NCI-H510A treated with DMSO at 0.1 percent for 48 hours (cell line): ENCODE measurements at regions not wholly inside any gene's neighbourhood (a gene's known extent, or its start where the extent isn't known, plus 50 kb on each side); places are given as distances from the start of the nearest gene placed in this dataset.

ENCODE experiments used
- DNase-seq: peaks from one replicate; lab custom pipeline; 2025; lab: John Stamatoyannopoulos, UW

DNA sequence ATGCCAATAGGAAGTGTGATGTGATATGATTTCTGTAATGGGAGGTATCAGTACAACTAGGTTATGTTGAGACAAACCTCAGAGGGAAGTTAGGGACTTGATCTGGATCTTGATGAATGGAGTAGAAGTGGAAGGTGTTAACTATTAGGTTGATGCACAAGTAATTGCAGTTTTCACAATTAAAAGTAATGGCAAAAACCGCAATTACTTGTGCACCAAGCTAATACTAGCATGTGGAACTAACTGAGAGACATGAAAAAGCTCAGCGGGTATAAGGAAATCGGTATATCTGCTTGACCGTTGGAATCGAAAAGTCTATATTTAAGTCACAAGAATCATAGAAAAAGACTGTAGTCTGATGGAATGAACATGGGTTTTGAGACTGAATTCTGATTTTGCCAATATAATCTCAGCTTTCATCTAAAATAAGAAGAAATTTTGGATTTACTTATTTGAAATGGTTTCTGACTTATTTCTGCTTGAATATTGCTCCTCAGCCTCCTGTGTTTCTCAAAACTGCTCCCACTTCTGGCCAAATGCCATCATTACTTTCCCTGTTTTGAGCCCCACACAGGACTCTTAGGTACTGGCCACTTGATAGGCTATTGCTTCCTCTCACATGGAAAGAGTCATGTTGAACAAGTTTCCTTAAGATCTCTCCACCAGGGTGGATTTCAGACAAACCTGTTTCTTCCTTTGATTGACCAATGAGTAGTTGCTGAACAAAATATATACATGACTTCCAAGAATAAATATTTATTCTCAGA, 271.5 kb upstream of the COL8A1 start:
- DNase-seq: no peak

DNA sequence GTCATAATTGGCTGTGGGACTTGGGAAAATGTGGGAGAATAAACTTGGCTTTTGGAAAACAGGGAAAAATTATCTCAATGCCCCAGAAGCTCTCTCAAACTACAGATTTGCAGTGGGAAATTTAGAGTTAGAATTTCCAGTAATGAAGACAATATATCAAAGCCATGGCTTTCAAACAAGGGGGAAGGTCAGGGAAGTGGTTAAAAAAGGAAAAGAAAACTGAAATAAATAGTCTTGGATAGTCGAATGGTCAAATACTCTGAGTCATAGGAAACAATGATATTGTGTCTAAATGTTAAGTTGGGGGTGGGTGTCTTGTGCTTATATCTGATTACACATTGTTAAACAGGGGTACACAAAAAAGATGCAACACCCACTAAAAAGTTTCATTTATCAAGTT, 272.4 kb upstream of the COL8A1 start:
- DNase-seq: no peak

DNA sequence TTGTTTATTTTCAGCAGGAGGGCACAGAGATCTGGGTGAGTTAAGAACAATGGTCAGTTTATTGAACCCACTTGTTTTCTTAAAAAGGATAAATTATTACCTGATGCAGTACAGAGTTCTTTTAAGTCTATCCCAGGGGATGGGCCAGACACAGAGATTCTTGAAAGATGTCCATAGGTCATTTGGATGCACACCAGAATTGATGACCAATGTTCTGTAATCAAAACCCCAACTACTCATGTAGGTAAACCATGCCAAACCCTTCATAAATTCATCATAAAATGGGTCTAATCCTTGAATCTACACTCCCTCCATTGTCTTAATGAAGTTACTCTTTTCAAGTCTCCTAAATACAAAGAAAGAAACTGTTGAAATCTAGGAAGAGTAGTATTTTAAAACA, 273.0 kb upstream of the COL8A1 start:
- no peak for DNase-seq

- DNase-seq: no peak
Measured at GRCh38 chr3:99357131-99357530, 281.3 kb upstream of the COL8A1 start.

DNA sequence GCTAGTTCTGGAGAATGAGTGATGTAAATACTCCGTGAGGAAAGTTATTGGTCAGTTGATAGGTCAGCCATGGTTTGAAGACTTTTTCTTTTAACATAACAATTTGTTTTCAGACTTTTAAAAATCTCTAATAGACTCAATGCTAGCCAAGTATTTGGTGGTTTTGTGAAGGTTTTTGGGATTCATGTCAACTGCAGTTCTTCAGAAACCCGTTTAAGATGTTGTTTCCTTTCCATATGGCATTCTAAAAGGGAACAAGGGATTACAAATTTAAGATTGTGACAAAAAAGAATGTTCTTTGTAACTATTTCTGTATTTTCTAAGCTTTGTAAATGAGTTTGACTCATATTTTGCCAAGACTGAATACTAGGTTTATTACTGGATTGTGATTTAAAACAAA, 281.7 kb upstream of the COL8A1 start:
- no peak for DNase-seq

GRCh38 chr3:99355465-99355864, 282.9 kb upstream of the COL8A1 start:
- no peak for DNase-seq

- DNase-seq: no peak
Measured at GRCh38 chr3:99352811-99353210, 285.6 kb upstream of the COL8A1 start.

- DNase-seq: no peak
Measured at GRCh38 chr3:99351122-99351521, 287.3 kb upstream of the COL8A1 start.

DNA sequence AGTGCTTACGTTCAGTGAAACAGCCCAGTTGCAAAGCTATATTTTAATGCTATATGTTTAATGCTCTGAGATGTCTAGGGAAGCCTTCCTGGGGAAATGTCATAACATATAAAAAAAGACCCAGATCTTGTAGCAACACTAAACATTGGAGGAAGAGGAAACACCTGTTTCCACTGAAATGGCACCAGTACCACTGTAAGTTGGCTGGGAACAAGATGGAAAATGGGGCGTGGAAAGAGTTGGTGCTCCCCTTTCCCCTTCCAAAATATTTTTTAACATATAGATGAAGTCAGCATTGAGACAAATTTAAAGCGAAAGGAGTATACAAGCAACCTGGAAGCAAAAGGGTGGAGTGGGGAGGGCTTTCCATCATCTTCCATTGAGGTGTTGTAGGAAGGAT, 289.9 kb upstream of the COL8A1 start:
- no peak for DNase-seq

DNA sequence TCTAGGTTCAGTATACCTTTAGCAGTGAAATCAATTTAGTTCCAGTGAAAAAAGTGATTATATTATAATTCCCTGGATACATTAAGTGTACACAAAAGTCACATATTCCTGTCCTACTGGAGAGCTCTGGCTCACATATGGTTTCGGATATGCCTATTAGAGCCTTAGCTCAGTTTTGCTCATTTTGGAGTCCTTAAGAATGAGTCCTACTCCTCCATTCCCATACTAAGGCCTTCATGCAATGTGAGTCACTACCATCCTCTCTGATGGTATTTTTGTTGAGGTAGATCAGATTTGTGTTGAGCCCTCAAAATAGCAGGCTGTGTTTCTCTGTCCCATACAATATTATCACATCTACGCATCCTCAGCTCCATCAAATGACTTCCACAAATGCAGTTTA, 294.2 kb upstream of the COL8A1 start:
- no peak for DNase-seq

DNA sequence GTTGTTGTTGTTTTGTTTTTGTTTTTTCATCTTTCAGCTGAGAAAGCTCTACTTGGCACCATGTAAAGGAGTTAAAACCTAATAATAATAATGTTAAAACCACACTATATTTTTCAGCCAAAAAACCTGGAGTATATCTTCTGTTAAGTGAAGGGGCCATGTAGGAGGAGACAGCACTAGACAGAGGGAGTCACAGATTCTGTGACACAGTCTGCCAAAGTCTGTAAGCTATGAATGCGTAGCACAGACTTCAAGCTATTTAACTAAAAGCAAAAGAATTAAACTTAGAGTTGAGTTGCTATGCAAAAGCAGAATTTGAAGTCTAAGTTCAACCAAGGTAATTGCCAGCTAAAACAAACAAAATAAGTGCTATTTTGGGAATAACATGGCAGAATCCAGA, 296.0 kb upstream of the COL8A1 start:
- no peak for DNase-seq

GRCh38 chr3:99339222-99339621, 299.2 kb upstream of the COL8A1 start:
- no peak for DNase-seq

DNA sequence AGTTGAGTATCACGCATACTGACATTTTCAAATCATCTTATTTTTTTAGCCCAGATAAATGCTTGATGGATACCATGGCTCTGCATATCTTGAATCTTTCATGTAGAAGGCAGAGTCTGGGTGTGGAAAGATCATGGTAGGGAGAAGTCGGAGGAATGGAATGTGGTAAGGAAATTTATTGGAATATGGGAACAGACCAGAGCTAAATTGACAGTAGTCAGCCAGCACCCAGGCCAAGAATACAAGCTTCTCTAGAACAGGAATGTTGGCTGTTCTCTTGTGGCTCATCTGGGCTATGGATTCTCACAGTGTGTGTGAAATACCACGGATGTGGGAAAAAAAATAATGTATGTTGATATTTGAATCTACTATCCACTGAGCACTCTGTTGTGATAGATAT, 305.7 kb upstream of the COL8A1 start:
- DNase-seq: no peak

GRCh38 chr3:99332276-99332675, 306.1 kb upstream of the COL8A1 start:
- DNase-seq: no peak

DNA sequence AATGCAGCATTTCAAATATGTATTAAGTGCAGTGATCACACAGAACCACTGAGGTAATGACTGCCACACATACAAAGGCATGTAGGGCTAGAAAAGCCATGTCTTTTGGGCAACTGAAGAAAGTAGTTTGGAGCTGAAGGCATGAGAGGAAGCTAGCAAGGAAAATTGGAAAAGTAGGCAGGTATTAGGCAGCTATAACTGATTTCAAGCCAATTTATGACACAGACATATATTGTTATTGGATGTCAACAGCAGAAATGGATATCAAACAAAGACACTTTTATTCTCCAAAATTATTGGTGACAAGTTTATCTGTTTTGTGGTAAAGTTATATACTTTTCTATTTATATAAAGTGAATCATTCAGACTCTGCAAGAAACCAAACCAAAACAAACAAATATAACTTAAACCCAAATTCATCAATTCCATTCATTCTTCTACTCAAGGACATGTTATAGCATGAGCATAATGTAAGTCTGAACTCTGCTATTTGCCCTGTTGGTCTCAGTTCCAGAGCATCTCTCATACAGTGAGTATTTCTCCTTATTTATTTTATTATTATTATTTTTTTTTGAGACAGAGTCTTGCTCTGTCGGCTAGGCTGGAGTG, 307.4 kb upstream of the COL8A1 start:
- DNase-seq: no peak

DNA sequence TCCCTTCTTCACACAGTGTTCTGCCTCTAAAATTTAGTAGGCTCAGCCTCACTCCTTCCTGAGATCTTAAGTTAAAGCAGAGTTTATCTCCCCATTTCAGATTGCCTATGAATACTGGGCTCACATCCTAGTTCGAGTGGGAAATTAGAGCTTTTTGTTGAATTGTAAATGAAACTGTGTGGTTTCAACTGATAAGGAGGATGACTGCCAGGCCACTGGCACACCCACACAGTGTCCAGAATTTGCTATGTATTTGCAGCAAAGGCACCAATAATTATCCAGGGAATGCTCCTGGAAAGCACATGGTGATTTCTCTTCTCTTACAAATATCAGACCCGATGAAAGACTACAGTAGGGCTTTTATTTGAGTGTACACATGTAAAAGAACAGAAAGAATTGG, 308.1 kb upstream of the COL8A1 start:
- no peak for DNase-seq

- no peak for DNase-seq
Measured at GRCh38 chr3:99325402-99325801, 313.0 kb upstream of the COL8A1 start.

GRCh38 chr3:99324636-99325203, 313.7 kb upstream of the COL8A1 start:
- no peak for DNase-seq

DNA sequence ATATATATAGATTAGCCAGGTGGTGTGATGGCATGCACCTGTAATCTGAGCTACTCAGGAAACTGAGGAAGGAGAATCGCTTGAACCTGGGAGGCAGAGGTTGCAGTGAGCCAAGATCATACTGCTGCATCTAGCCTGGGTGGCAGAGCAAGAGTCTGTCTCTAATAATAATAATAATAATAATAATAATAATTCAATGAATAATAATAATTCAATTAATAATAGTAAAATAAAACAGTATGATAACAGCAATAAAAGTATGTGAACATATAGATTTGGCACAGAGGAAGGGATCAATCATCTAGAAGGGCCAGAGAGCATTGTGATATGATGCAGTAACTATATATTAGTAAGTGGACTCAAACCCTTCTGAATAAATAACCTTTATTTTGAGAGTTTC, 314.5 kb upstream of the COL8A1 start:
- no peak for DNase-seq

DNA sequence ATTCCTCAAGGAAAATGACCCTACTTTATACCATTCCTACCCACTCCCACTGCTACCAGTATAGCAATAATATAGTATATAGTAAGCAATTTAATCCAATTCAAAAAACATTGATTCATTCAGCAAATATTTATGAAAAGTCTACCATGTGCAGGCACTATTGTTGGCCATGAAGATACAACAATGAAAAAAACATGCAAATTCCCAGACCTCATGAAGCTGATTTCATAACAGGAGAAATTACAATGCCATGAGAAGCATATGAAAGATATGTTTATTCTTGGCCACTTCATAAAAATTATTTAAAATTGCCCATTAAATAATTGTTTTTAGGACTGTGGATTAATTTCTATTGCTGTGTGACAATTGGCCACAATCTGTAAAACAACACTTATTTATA, 315.8 kb upstream of the COL8A1 start:
- DNase-seq: no peak

GRCh38 chr3:99321261-99321660, 317.1 kb upstream of the COL8A1 start:
- no peak for DNase-seq

DNA sequence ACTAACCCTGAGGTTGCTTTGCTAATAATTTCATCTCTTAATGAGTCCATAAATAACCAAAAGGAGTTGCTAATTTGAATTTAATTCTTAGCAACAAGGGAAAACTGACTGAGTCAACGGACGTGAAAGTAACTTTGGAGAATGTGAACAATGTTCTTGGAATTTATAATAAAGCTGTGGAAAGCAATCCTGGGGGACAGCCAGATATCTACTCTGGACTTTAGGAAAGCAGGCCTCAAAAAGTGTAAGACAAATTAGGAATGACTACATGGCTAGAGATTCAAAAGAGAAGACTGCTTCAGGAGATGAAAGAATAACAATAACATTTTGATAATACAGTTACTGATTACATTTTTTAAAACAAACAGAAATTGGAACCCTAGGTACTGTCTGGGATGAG, 318.4 kb upstream of the COL8A1 start:
- DNase-seq: no peak

DNA sequence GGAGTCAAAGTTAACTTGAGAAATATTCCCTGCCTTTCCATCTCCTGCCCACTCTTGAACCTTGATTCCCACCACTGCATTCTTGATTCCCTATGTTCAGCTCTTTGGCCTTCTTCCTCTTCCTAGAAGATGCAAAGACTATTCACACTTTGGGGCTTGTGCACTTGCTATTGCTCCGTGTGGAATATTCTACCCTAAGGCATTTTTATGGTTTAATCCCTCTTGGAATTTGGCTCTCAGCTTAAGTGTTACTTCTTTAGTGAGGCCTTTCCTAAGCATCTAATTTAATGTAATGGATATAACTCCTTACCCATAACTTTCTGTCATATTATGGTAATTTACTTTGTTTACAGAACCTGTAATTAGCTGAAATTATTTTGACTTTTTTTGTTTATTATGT, 318.9 kb upstream of the COL8A1 start:
- no peak for DNase-seq

- no peak for DNase-seq
Measured at GRCh38 chr3:99317201-99317600, 321.2 kb upstream of the COL8A1 start.
